Naive B cell (primary cell): ENCODE measurements at regions not wholly inside any gene's neighbourhood (a gene's known extent, or its start where the extent isn't known, plus 50 kb on each side); places are given as distances from the start of the nearest gene placed in this dataset.

Experiments used
- ATAC-seq, 2 donors: fragments of 150-1000 bp; cut with Tn5 transposase; 2 replicates each; pipeline ENCODE4 v1.10.0; 2021; ENCODE audit warnings: low read depth in 2 of 2, mild to moderate bottlenecking in 2 of 2, moderate library complexity in 2 of 2
- DNase-seq: peaks from one replicate; pipeline ENCODE4 v3.0.0; 2022
- H3K27ac Mint-ChIP-seq, 6 donors: one replicate each; pipeline ENCODE4 v1.8.0; 2020 to 2022; ENCODE audit warnings: mild to moderate bottlenecking in 6 of 6, mixed read lengths in 6 of 6, moderate library complexity in 5 of 6, inconsistent platforms in 2 of 6
- H3K27me3 Mint-ChIP-seq, 3 donors: one replicate each; pipeline ENCODE4 v1.8.0; 2021 to 2022; ENCODE audit warnings: mixed read lengths in 3 of 3, mild to moderate bottlenecking in 1 of 3
- H3K36me3 Mint-ChIP-seq, 2 donors: one replicate each; pipeline ENCODE4 v1.8.0; 2020 to 2022; ENCODE audit warnings: mixed read lengths in 2 of 2, inconsistent platforms in 1 of 2, mild to moderate bottlenecking in 1 of 2
- H3K4me1 Mint-ChIP-seq, 3 donors: one replicate each; pipeline ENCODE4 v1.8.0; 2020 to 2022; ENCODE audit warnings: mixed read lengths in 3 of 3, inconsistent platforms in 1 of 3, mild to moderate bottlenecking in 1 of 3, moderate library complexity in 1 of 3
- H3K4me3 Mint-ChIP-seq, 8 donors: one replicate each; pipeline ENCODE4 v1.8.0; 2020 to 2022; ENCODE audit warnings: mild to moderate bottlenecking in 8 of 8, mixed read lengths in 8 of 8, moderate library complexity in 8 of 8, inconsistent platforms in 2 of 8
- H3K9me3 Mint-ChIP-seq, 7 donors: one replicate each; pipeline ENCODE4 v1.8.0; 2020 to 2022; ENCODE audit warnings: mixed read lengths in 7 of 7, mild to moderate bottlenecking in 5 of 7, inconsistent platforms in 2 of 7, moderate library complexity in 1 of 7

- Mint-ChIP-seq H3K4me3 (peak overlapping the region in 1 of 8 donors; percentile 7), H3K27me3 (no peaks in the 10 kb centered on the region), H3K4me1 (peaks cover 10 to 12% (median 10%) of the 10 kb centered on the region in 3 donors), H3K36me3 (peaks cover 5 to 16% of the 10 kb centered on the region in 2 donors), H3K9me3 (peaks cover 6 to 22% (median 15%) of the 10 kb centered on the region in 7 donors), H3K27ac (no peak overlapping the region)
- no peak for DNase-seq
- ATAC-seq = no peak
Observed at GRCh38 chr12:24582954-24583601, 365.8 kb downstream of the BCAT1 start.

GRCh38 chr12:24574538-24574937 lies 374.4 kb downstream of the BCAT1 start:
- Mint-ChIP-seq H3K9me3 (peaks cover 4 to 13% (median 5%) of the 10 kb centered on the region in 7 donors), H3K4me3 (no peak overlapping the region), H3K27ac (peak overlapping the region in 2 of 6 donors; percentile 1 to 33), H3K36me3 (peaks cover 10 to 20% of the 10 kb centered on the region in 2 donors), H3K4me1 (no peaks in the 10 kb centered on the region), H3K27me3 (peaks cover 10 to 15% (median 13%) of the 10 kb centered on the region in 3 donors)
- ATAC-seq = no peak
- DNase-seq = no peak

- Mint-ChIP-seq H3K4me3 (no peak overlapping the region), H3K36me3 (peaks cover 5 to 11% of the 10 kb centered on the region in 2 donors), H3K9me3 (peaks cover 0 to 4% (median 0%) of the 10 kb centered on the region in 7 donors), H3K4me1 (no peaks in the 10 kb centered on the region), H3K27ac (no peak overlapping the region), H3K27me3 (peaks cover 10 to 15% (median 13%) of the 10 kb centered on the region in 3 donors)
- no peak for DNase-seq
- no peak for ATAC-seq
Observed at GRCh38 chr12:24573621-24574020, 375.3 kb downstream of the BCAT1 start.

GRCh38 chr12:24565300-24565699 lies 383.6 kb downstream of the BCAT1 start:
- H3K9me3 Mint-ChIP-seq = no peaks in the 10 kb centered on the region
- H3K4me3 Mint-ChIP-seq = peak overlapping the region in 1 of 8 donors; percentile 91
- H3K36me3 Mint-ChIP-seq = peaks cover 0 to 8% of the 10 kb centered on the region in 2 donors
- no peak overlapping the region for H3K27ac Mint-ChIP-seq
- H3K27me3 Mint-ChIP-seq = peaks cover 27 to 47% (median 33%) of the 10 kb centered on the region in 3 donors
- H3K4me1 Mint-ChIP-seq = peaks cover 17 to 28% (median 20%) of the 10 kb centered on the region in 3 donors
- ATAC-seq = no peak
- DNase-seq = no peak

GRCh38 chr12:24562771-24563431 lies 386.0 kb downstream of the BCAT1 start:
- Mint-ChIP-seq H3K27me3 (peaks cover 32 to 52% (median 33%) of the 10 kb centered on the region in 3 donors), H3K4me1 (peaks cover 17 to 28% (median 20%) of the 10 kb centered on the region in 3 donors), H3K9me3 (no peaks in the 10 kb centered on the region), H3K27ac (peak overlapping the region in 2 of 6 donors; percentile 78 to 87), H3K36me3 (peaks cover 0 to 8% of the 10 kb centered on the region in 2 donors), H3K4me3 (peak overlapping the region; percentile 91 to 96 (median 94))
- ATAC-seq = peak; percentile 44 to 50
- DNase-seq = peak; percentile 24

- peaks cover 32 to 52% (median 33%) of the 10 kb centered on the region in 3 donors for H3K27me3 Mint-ChIP-seq
- DNase-seq = peak; percentile 32
Observed at GRCh38 chr12:24561882-24562770, 386.8 kb downstream of the BCAT1 start.

GRCh38 chr12:24561411-24561871 lies 387.5 kb downstream of the BCAT1 start:
- DNase-seq (no peak), ATAC-seq (peak in 1 of 2 donors; percentile 3)
- Mint-ChIP-seq H3K9me3 (no peaks in the 10 kb centered on the region), H3K4me1 (peaks cover 17 to 28% (median 20%) of the 10 kb centered on the region in 3 donors), H3K4me3 (peak overlapping the region; percentile 91 to 96 (median 94)), H3K27ac (peak overlapping the region in 3 of 6 donors; percentile 10 to 87 (median 15)), H3K27me3 (peaks cover 32 to 52% (median 33%) of the 10 kb centered on the region in 3 donors), H3K36me3 (peaks cover 0 to 8% of the 10 kb centered on the region in 2 donors)

More at GRCh38 chr12:24561882-24562770, 386.8 kb downstream of the BCAT1 start:
- H3K36me3 Mint-ChIP-seq = peaks cover 0 to 8% of the 10 kb centered on the region in 2 donors
- peaks cover 17 to 28% (median 20%) of the 10 kb centered on the region in 3 donors for H3K4me1 Mint-ChIP-seq
- peak overlapping the region; percentile 91 to 96 (median 94) for H3K4me3 Mint-ChIP-seq
- peak; percentile 49 to 57 for ATAC-seq
- H3K27ac Mint-ChIP-seq = peak overlapping the region in 5 of 6 donors; percentile 41 to 88 (median 73)
- no peaks in the 10 kb centered on the region for H3K9me3 Mint-ChIP-seq

GRCh38 chr12:24560831-24561271 lies 388.1 kb downstream of the BCAT1 start:
- Mint-ChIP-seq H3K9me3 (no peaks in the 10 kb centered on the region), H3K4me1 (peaks cover 17 to 28% (median 20%) of the 10 kb centered on the region in 3 donors), H3K36me3 (peaks cover 0 to 8% of the 10 kb centered on the region in 2 donors), H3K4me3 (peak overlapping the region; percentile 91 to 96 (median 94)), H3K27ac (peak overlapping the region in 2 of 6 donors; percentile 40 to 87), H3K27me3 (peaks cover 32 to 52% (median 33%) of the 10 kb centered on the region in 3 donors)
- no peak for ATAC-seq
- DNase-seq = no peak

GRCh38 chr12:24560192-24560775 lies 388.6 kb downstream of the BCAT1 start:
- no peak for ATAC-seq

GRCh38 chr12:24557738-24558137 lies 391.2 kb downstream of the BCAT1 start:
- Mint-ChIP-seq H3K27ac (no peak overlapping the region), H3K4me3 (no peak overlapping the region), H3K4me1 (peaks cover 7 to 15% (median 13%) of the 10 kb centered on the region in 3 donors), H3K36me3 (peaks cover 0 to 7% of the 10 kb centered on the region in 2 donors), H3K9me3 (no peaks in the 10 kb centered on the region), H3K27me3 (peaks cover 15 to 34% (median 19%) of the 10 kb centered on the region in 3 donors)
- DNase-seq = no peak
- no peak for ATAC-seq

More at GRCh38 chr12:24560192-24560775, 388.6 kb downstream of the BCAT1 start:
- Mint-ChIP-seq H3K36me3 (peaks cover 0 to 8% of the 10 kb centered on the region in 2 donors), H3K27ac (peak overlapping the region in 1 of 6 donors; percentile 16), H3K4me3 (peak overlapping the region in 5 of 8 donors; percentile 78 to 96 (median 92)), H3K9me3 (no peaks in the 10 kb centered on the region), H3K27me3 (peaks cover 28 to 49% (median 33%) of the 10 kb centered on the region in 3 donors), H3K4me1 (peaks cover 17 to 28% (median 20%) of the 10 kb centered on the region in 3 donors)
- DNase-seq = no peak

- peaks cover 1 to 15% (median 9%) of the 10 kb centered on the region in 3 donors for H3K27me3 Mint-ChIP-seq
- H3K4me1 Mint-ChIP-seq = peaks cover 0 to 1% (median under 1%) of the 10 kb centered on the region in 3 donors
- H3K4me3 Mint-ChIP-seq = no peak overlapping the region
- ATAC-seq (no peak), DNase-seq (no peak)
- no peaks in the 10 kb centered on the region for H3K9me3 Mint-ChIP-seq
- no peak overlapping the region for H3K27ac Mint-ChIP-seq
- H3K36me3 Mint-ChIP-seq = no peaks in the 10 kb centered on the region
Observed at GRCh38 chr12:24555730-24556129, 393.2 kb downstream of the BCAT1 start.

- no peaks in the 10 kb centered on the region for H3K9me3 Mint-ChIP-seq
- DNase-seq (no peak), ATAC-seq (no peak)
- H3K27me3 Mint-ChIP-seq = peaks cover 0 to 10% (median 3%) of the 10 kb centered on the region in 3 donors
- H3K36me3 Mint-ChIP-seq = no peaks in the 10 kb centered on the region
- no peaks in the 10 kb centered on the region for H3K4me1 Mint-ChIP-seq
- H3K27ac Mint-ChIP-seq = no peak overlapping the region
- H3K4me3 Mint-ChIP-seq = no peak overlapping the region
Observed at GRCh38 chr12:24554612-24555295, 394.1 kb downstream of the BCAT1 start.
